ENCODE measurements at regions not wholly inside any gene's neighbourhood (a gene's known extent, or its start where the extent isn't known, plus 50 kb on each side); places are given as distances from the start of the nearest gene placed in this dataset.

DNA sequence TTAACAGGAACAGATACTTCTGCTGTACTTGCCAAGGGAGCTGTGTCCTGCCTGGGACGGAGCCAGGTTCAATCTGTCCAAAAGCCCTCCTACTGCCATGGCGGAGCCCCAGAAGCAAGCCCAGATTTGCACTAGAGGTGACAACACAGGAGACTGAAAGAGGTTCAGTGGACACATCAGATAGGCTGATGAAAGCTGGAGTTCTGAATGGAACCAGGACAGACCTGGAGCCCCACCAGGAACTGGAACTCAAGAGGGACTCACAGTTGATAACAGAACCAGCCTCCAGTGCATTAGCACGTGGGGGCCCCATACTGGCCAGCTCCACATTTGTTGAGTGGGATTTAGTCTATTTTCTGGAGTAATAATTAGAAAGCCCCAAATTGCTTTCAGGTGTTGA lies 315.5 kb downstream of the ARRDC4 start:
- TF ChIP-seq, protein P1, sequence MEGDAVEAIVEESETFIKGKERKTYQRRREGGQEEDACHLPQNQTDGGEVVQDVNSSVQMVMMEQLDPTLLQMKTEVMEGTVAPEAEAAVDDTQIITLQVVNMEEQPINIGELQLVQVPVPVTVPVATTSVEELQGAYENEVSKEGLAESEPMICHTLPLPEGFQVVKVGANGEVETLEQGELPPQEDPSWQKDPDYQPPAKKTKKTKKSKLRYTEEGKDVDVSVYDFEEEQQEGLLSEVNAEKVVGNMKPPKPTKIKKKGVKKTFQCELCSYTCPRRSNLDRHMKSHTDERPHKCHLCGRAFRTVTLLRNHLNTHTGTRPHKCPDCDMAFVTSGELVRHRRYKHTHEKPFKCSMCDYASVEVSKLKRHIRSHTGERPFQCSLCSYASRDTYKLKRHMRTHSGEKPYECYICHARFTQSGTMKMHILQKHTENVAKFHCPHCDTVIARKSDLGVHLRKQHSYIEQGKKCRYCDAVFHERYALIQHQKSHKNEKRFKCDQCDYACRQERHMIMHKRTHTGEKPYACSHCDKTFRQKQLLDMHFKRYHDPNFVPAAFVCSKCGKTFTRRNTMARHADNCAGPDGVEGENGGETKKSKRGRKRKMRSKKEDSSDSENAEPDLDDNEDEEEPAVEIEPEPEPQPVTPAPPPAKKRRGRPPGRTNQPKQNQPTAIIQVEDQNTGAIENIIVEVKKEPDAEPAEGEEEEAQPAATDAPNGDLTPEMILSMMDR (IDR thresholded peaks at IDR 0.05): no peak
- TF ChIP-seq POLR2A (IDR thresholded peaks at IDR 0.05): no peak
